NB4 (cell line): ENCODE measurements at regions not wholly inside any gene's neighbourhood (a gene's known extent, or its start where the extent isn't known, plus 50 kb on each side); places are given as distances from the start of the nearest gene placed in this dataset.

ENCODE experiments used
- CTCF ChIP-seq: IDR thresholded peaks from one replicate; pipeline ENCODE4 v1.5.1; 2012; ENCODE audit warnings: low read depth, low read length
- POLR2A ChIP-seq: IDR thresholded peaks from 2 replicates; pipeline ENCODE4 v1.6.1; 2011; ENCODE audit warnings: mild to moderate bottlenecking; ENCODE audit not compliant: insufficient read length; ENCODE audit errors: extremely low read depth
- TF ChIP-seq, protein P1 (sequence below): IDR thresholded peaks from 2 replicates; pipeline ENCODE4 v1.6.1; 2011; ENCODE audit warnings: low read depth, low read length

DNA sequence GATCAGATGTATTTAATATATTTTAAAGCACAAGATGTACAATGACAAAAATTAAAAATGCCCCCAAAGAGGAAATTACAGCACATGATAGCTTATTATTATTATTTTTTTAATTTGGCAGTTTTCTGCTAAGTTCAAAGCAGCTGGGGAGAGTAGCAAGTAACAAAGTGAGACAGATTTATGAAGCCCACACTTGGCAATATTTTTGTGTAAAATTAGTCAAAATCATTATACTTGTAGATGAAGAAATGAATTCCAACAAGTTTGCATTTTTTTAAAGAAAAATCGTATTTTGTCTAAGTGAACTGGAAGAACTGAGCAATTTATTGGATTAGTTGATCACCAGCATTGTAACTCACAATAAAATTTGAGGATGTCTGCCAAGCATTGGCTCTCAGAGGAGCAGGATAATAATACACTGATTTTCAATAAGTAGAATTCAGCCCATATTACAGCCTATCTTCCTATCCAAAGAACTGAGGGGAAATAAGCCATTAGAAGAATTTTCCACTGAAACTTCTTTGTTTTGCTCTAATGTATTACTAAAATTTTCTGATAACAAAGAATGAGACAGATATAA, 215.6 kb downstream of the MAP2K6 start:
- TF ChIP-seq CTCF (no peak), POLR2A (no peak)
- TF ChIP-seq, protein P1, sequence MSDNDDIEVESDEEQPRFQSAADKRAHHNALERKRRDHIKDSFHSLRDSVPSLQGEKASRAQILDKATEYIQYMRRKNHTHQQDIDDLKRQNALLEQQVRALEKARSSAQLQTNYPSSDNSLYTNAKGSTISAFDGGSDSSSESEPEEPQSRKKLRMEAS, result no peak
